Endothelial cell of umbilical vein (primary cell): ENCODE measurements at regions not wholly inside any gene's neighbourhood (a gene's known extent, or its start where the extent isn't known, plus 50 kb on each side); places are given as distances from the start of the nearest gene placed in this dataset.

Experiments used
- BruUV-seq: library from RNA; stranded (reverse); fragments of 400-500 nt; replicated peaks from 2 replicates; lab custom pipeline; 2021; lab: Mats Ljungman, UMichigan
- CTCF ChIA-PET: fragments of 300-600, 350-600 bp; sonication (Branson Sonifier 250); formaldehyde crosslinking; loops from one replicate; lab custom pipeline; 2021; ENCODE audit warnings: antibody characterized with exemption, inconsistent platforms; lab: Charles Lee
- POLR2A ChIA-PET: fragments of 300-600, 350-600 bp; sonication (Branson Sonifier 250); formaldehyde crosslinking; loops from one replicate; lab custom pipeline; 2021; ENCODE audit warnings: antibody characterized with exemption, inconsistent platforms; lab: Charles Lee
- DNase-seq: peaks from one replicate; pipeline ENCODE4 v3.0.0-alpha.2; 2011; ENCODE audit warnings: low read depth, low spot score
- FAIRE-seq: peaks from 2 replicates; lab custom pipeline; 2011; peaks lifted over from hg19 to GRCh38; lab: Jason Lieb, UNC
- H2AFZ ChIP-seq: 2 replicates; pipeline ENCODE4 v1.6.0; 2012; ENCODE audit warnings: low read depth, low read length, control low read depth, inconsistent platforms
- H3K27ac ChIP-seq: 2 replicates; pipeline ENCODE4 v1.5.1; 2011; ENCODE audit warnings: low read depth, mild to moderate bottlenecking, control low read depth, low read length, moderate library complexity; ENCODE audit not compliant: insufficient read depth
- H3K27me3 ChIP-seq, 2 experiments: 2 replicates each; pipeline versions ENCODE4 v1.6.0 to v1.6.1; 2011; ENCODE audit warnings: low read length in 2 of 2, mixed read lengths in 1 of 2; ENCODE audit not compliant: control insufficient read depth in 2 of 2, insufficient read depth in 2 of 2
- H3K36me3 ChIP-seq, 2 experiments: 2 replicates in 1 of 2; 3 replicates in 1 of 2; pipeline ENCODE4 v1.5.1; 2011; ENCODE audit warnings: low read length in 2 of 2, mild to moderate bottlenecking in 1 of 2, moderate library complexity in 1 of 2; ENCODE audit not compliant: control insufficient read depth in 2 of 2, insufficient read depth in 2 of 2; ENCODE audit errors: extremely low read depth in 1 of 2
- H3K4me1 ChIP-seq: 3 replicates; pipeline ENCODE4 v1.5.1; 2011; ENCODE audit warnings: mild to moderate bottlenecking, low read length; ENCODE audit not compliant: control insufficient read depth, insufficient read depth; ENCODE audit errors: extremely low read depth
- H3K4me2 ChIP-seq: 2 replicates; pipeline ENCODE4 v1.6.1; 2011; ENCODE audit warnings: low read length, control low read depth, mixed read lengths; ENCODE audit not compliant: insufficient read depth
- H3K4me3 ChIP-seq, 3 experiments: fragments of 200-600 bp in 1 of 3; sonication (generic), shearing (Covaris generic) in 1 of 3; replicated peaks in 1 of 3; 2 replicates each; pipeline ENCODE4 v1.5.1; 2011 to 2016; ENCODE audit warnings: control low read depth in 3 of 3, low read length in 3 of 3, mild to moderate bottlenecking in 2 of 3, inconsistent platforms in 1 of 3, low read depth in 1 of 3, moderate library complexity in 1 of 3; ENCODE audit not compliant: insufficient read depth in 1 of 3
- H3K79me2 ChIP-seq: 2 replicates; pipeline ENCODE4 v1.6.0; 2012; ENCODE audit warnings: low read length, inconsistent platforms; ENCODE audit not compliant: control insufficient read depth, insufficient read depth
- H3K9ac ChIP-seq: replicated peaks from 2 replicates; pipeline ENCODE3; 2011; ENCODE audit warnings: low read length, control low read depth; ENCODE audit not compliant: insufficient read depth; ENCODE audit errors: extremely low read depth
- H3K9me1 ChIP-seq: replicated peaks from 3 replicates; pipeline ENCODE4 v1.6.0; 2011; ENCODE audit warnings: mild to moderate bottlenecking, low read length; ENCODE audit not compliant: control insufficient read depth, insufficient read depth; ENCODE audit errors: extremely low read depth
- H3K9me3 ChIP-seq: replicated peaks from 2 replicates; pipeline ENCODE4 v1.5.1; 2012; ENCODE audit warnings: low read length, inconsistent platforms; ENCODE audit not compliant: control insufficient read depth, insufficient read depth
- H4K20me1 ChIP-seq: replicated peaks from 2 replicates; pipeline ENCODE3; 2011; ENCODE audit warnings: mild to moderate bottlenecking, low read length; ENCODE audit not compliant: control insufficient read depth, insufficient read depth; ENCODE audit errors: extremely low read depth
- EZH2 ChIP-seq: IDR thresholded peaks from 2 replicates; pipeline ENCODE4 v1.6.1; 2012; ENCODE audit warnings: borderline replicate concordance, low read depth, mild to moderate bottlenecking, moderate library complexity, low read length, inconsistent platforms; ENCODE audit not compliant: severe bottlenecking
- FOS ChIP-seq: IDR thresholded peaks from 2 replicates; pipeline ENCODE4 v1.6.1; 2011; ENCODE audit warnings: mild to moderate bottlenecking, low read length, moderate library complexity, borderline replicate concordance; ENCODE audit not compliant: insufficient read depth
- GATA2 ChIP-seq: IDR thresholded peaks from 2 replicates; pipeline ENCODE4 v1.7.0; 2011; ENCODE audit warnings: low read depth, mild to moderate bottlenecking, moderate library complexity, mixed read lengths, low read length; ENCODE audit not compliant: insufficient read length, insufficient read depth
- JUN ChIP-seq: IDR thresholded peaks from 2 replicates; pipeline ENCODE4 v1.6.1; 2011; ENCODE audit warnings: borderline replicate concordance, low read depth; ENCODE audit not compliant: insufficient read length, insufficient read depth
- MAX ChIP-seq: IDR thresholded peaks from 2 replicates; pipeline ENCODE4 v1.6.1; 2011; ENCODE audit not compliant: insufficient read depth, insufficient read length
- MYC ChIP-seq: IDR thresholded peaks from one replicate; pipeline ENCODE4 v1.6.1; 2011; ENCODE audit warnings: mild to moderate bottlenecking, low read depth, low read length
- POLR2A ChIP-seq: IDR thresholded peaks from 2 replicates; pipeline ENCODE4 v1.6.1; 2012; ENCODE audit warnings: low read depth, mild to moderate bottlenecking, control low read depth, low read length
- POLR2AphosphoS5 ChIP-seq: IDR thresholded peaks from 2 replicates; pipeline ENCODE4 v1.6.1; 2012; ENCODE audit warnings: low read depth, mild to moderate bottlenecking, control low read depth, low read length, moderate library complexity; ENCODE audit not compliant: insufficient read depth
- dilution Hi-C: fragments of 300-500 bp; cut with MboI; formaldehyde crosslinking; loops from one replicate; pipeline ENCODE4 v1.15.0; 2019; ENCODE audit warnings: low sequenced_read_pairs; ENCODE audit not compliant: extremely low pct_ligation_motif_present
- intact Hi-C: fragments of 100-400 bp; cut with micrococcal nuclease; formaldehyde crosslinking; loops from one replicate; pipeline ENCODE4 v1.10.0; 2022
- TF ChIP-seq, protein P1 (sequence below), 2 donors: IDR thresholded peaks; 1 replicate in 1 of 2; 2 replicates in 1 of 2; pipeline ENCODE4 v1.5.1; 2011; ENCODE audit warnings: low read length in 2 of 2, mild to moderate bottlenecking in 2 of 2, moderate library complexity in 2 of 2, control low read depth in 1 of 2, inconsistent platforms in 1 of 2, low read depth in 1 of 2; ENCODE audit not compliant: insufficient read depth in 1 of 2; ENCODE audit errors: extremely low read depth in 1 of 2

DNA sequence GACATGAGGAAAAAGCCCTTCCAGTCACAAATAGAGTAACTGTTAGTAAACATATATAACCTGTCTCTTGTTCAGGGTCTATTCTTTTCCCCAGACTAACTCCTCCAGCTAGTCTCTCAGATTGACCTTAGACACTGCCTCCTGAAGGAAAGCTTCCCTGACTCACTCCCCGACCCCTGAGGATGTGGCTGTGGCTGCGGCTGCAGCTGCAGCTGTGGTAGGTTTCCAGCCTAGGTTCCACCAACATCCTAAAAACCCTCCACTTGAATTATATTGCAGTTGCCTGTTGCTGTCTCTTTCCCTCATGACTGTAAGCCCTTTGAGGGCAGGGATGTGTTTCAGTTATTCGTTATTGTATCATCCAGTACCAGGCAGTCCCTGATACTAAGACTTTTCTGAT lies 132.9 kb upstream of the C1orf21 start:
- intact Hi-C loops (no loop called here), dilution Hi-C loops (no loop called here)
- H3K27ac ChIP-seq, result no peak overlapping the region
- TF ChIP-seq JUN, result no peak
- TF ChIP-seq MYC, result no peak
- TF ChIP-seq FOS, result peak; percentile 9
- no peaks in the 10 kb centered on the region for H3K9me3 ChIP-seq
- H3K9ac ChIP-seq, result no peak overlapping the region
- no peak overlapping the region for H3K4me3 ChIP-seq
- H4K20me1 ChIP-seq, result no peaks in the 10 kb centered on the region
- no peaks in the 10 kb centered on the region for H3K79me2 ChIP-seq
- FAIRE-seq (no peak), DNase-seq (no peak)
- peaks cover 14% of the 10 kb centered on the region for H3K4me1 ChIP-seq
- peaks cover 3 to 8% of the 10 kb centered on the region in 2 experiments for H3K27me3 ChIP-seq
- H3K4me2 ChIP-seq, result no peak overlapping the region
- no TSS peak for BruUV-seq
- no peak overlapping the region for H2AFZ ChIP-seq
- ChIA-PET CTCF (interaction anchor here (0.8 kb wide), 1 partner anchor 178 kb away, joined by 3 read pairs; no protein-coding TSS in a partner anchor), POLR2A (no interaction called here)
- no peaks in the 10 kb centered on the region for H3K9me1 ChIP-seq
- no peaks in the 10 kb centered on the region for H3K36me3 ChIP-seq

DNA sequence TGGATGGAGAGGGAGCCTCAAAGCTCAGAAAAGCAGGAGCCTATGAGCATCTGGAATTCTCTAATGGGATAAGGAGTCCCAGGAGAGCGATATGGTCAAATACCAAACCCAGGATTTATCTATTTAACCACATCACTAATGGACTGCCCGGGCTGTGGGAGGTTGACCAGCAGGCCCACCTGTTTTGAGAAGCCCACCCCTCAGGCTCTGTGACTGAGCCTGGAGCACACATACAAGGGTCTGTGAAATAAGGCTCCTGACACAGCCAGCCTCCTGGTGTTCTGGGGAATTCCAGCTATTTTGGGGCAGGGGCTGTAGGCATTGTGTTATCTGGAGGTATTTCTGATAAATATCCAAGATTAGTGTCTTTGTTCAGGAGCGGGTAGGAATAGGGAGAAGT lies 132.0 kb upstream of the C1orf21 start:
- intact Hi-C loops, result no loop called here

More for the DNA sequence above, 132.0 kb upstream of the C1orf21 start:
- dilution Hi-C loops, result no loop called here
- DNase-seq, result no peak
- ChIA-PET CTCF (interaction anchor here (1.2 kb wide), 1 partner anchor 12 kb away, joined by 5 read pairs; no protein-coding TSS in a partner anchor), POLR2A (no interaction called here)
- TF ChIP-seq MAX, result no peak
- TF ChIP-seq POLR2AphosphoS5, result no peak
- no peak for TF ChIP-seq GATA2
- TF ChIP-seq, protein P1, sequence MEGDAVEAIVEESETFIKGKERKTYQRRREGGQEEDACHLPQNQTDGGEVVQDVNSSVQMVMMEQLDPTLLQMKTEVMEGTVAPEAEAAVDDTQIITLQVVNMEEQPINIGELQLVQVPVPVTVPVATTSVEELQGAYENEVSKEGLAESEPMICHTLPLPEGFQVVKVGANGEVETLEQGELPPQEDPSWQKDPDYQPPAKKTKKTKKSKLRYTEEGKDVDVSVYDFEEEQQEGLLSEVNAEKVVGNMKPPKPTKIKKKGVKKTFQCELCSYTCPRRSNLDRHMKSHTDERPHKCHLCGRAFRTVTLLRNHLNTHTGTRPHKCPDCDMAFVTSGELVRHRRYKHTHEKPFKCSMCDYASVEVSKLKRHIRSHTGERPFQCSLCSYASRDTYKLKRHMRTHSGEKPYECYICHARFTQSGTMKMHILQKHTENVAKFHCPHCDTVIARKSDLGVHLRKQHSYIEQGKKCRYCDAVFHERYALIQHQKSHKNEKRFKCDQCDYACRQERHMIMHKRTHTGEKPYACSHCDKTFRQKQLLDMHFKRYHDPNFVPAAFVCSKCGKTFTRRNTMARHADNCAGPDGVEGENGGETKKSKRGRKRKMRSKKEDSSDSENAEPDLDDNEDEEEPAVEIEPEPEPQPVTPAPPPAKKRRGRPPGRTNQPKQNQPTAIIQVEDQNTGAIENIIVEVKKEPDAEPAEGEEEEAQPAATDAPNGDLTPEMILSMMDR (IDR thresholded peaks at IDR 0.05; ENCODE audit: extremely low read depth in 1 of 2, insufficient read depth in 1 of 2, low read depth in 1 of 2, low read length in 2 of 2), result no peak
- no peak for TF ChIP-seq EZH2
- no peak for TF ChIP-seq FOS
- no peak for TF ChIP-seq JUN
- TF ChIP-seq POLR2A, result no peak
- no peak for TF ChIP-seq MYC
- Histone ChIP-seq H3K27ac (no peak overlapping the region), H3K9me3 (no peaks in the 10 kb centered on the region), H3K9me1 (no peaks in the 10 kb centered on the region), H3K4me1 (peaks cover 22% of the 10 kb centered on the region), H3K79me2 (no peaks in the 10 kb centered on the region), H3K9ac (no peak overlapping the region), H3K36me3 (no peaks in the 10 kb centered on the region), H3K27me3 (peaks cover 0 to 7% of the 10 kb centered on the region in 2 experiments), H3K4me3 (no peak overlapping the region), H4K20me1 (no peaks in the 10 kb centered on the region), H2AFZ (no peak overlapping the region), H3K4me2 (no peak overlapping the region)
- FAIRE-seq, result no peak
- no TSS peak for BruUV-seq
